Stimulated activated naive CD8-positive, alpha-beta T cell treated with anti-CD3 and anti-CD28 coated beads, Interleukin-15, Interleukin-2, amounts not matched to agents 100 U/mL and 50 U/mL, for 24 hours (primary cell): ENCODE measurements at regions not wholly inside any gene's neighbourhood (a gene's known extent, or its start where the extent isn't known, plus 50 kb on each side); places are given as distances from the start of the nearest gene placed in this dataset.

Source experiments
- ATAC-seq: fragments of 150-1000 bp; cut with Tn5 transposase; one replicate; pipeline ENCODE4 v1.10.0; 2021
- DNase-seq: peaks from one replicate; pipeline ENCODE4 v3.0.0; 2021

DNA sequence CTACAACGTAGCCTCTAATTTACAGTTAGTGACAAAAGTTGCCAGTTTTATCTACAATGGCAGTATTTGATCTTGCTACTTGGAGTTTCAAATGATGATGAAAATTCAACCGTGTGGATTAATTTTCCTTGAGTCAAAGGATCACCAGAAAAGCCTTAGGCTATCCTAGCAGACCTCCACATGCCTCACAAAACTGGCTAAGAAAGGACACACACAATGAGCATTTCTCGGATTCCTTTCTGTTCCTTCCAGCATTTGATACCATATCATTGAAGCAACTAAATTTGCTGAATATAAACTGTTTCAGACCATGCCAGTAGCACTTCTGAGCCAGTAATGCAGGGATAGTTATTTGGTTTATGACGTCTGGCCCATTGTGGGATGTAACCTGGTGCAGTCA lies 587.4 kb upstream of the MDFIC2 start:
- no peak for DNase-seq
- no peak for ATAC-seq

DNA sequence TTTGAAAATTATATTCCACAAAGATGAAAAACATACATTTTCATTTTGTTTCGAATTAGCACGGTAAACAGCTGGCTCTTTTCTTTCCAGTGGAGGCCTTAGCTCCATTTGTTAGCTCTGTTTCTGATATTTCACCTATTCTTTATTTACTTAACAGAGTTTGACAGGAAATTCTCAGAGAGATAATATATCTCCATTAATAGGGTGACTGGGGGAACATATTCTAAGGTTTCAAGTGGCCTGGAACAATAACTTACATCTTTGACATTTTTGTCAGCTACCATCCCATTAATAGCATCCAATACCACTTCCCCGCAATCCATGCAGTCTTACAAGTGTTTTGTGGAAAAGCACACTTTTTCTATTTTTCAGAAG lies 577.6 kb upstream of the MDFIC2 start:
- no peak for ATAC-seq

GRCh38 chr3:70889162-70890019 lies 577.0 kb upstream of the MDFIC2 start:
- no peak for ATAC-seq

More for the DNA sequence above, 577.6 kb upstream of the MDFIC2 start:
- no peak for DNase-seq

DNA sequence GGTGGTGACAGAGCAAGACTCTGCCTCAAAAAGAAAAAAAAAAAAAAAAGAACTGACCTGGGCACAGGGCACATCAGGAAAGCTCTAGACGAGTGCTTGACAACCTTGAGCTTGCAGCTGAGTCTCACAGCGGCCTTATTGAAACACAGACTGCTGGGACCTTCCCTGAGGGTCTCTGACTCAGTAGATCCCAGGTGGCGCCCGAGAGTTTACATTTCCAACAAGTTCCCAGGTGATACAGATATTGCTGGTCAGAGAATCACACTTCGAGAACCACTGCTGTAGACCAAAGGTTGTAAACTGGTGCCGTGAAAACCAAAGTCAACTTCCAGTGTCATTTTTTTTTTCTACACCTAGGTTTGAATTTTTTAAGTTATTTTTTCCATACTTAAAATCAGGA lies 573.2 kb upstream of the MDFIC2 start:
- DNase-seq: no peak
- ATAC-seq: no peak

More at GRCh38 chr3:70889162-70890019, 577.0 kb upstream of the MDFIC2 start:
- DNase-seq: no peak

DNA sequence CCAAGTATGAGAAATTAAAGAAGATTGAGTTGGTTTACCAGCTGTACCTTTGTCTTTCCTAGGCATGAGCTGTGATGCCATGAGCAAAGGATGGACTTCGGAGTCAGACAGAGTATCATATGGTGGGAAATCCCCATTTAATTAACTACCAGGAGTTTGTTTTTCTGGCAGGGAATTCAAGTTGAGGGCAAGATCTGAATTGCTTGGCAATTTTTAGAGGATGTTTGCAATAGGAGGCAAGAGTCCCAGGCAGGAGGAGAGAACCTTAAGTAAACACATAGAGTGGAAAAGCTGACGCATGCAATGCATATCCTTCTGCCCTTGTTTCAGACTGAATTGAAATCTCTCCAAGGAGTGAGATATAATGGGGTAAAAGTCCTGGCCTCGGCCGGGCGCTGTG lies 569.7 kb upstream of the MDFIC2 start:
- no peak for ATAC-seq
- DNase-seq: no peak

GRCh38 chr3:70880421-70880820 lies 568.0 kb upstream of the MDFIC2 start:
- ATAC-seq: no peak
- DNase-seq: no peak

GRCh38 chr3:70876154-70876553 lies 563.7 kb upstream of the MDFIC2 start:
- DNase-seq (no peak), ATAC-seq (no peak)

GRCh38 chr3:70874196-70874595 lies 561.8 kb upstream of the MDFIC2 start:
- DNase-seq (no peak), ATAC-seq (no peak)

DNA sequence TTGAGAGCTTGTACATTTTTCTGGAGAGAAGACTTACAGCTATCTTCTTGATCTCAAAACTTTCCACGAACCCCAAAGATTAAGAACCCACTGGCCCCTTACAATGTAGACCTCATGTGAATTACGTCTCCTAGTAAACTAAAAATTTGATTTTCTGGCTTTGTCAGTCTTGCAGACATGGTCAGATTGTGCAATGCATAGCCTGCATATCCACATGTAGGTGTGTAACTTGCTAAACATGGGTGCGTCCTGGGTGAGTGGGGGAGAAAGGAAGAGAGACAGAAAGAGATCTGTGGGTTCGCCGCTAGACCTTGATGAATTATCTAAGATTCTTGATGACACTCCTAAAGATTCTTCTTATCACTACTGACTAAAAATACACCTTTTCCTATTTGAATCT lies 561.2 kb upstream of the MDFIC2 start:
- DNase-seq (no peak), ATAC-seq (no peak)

DNA sequence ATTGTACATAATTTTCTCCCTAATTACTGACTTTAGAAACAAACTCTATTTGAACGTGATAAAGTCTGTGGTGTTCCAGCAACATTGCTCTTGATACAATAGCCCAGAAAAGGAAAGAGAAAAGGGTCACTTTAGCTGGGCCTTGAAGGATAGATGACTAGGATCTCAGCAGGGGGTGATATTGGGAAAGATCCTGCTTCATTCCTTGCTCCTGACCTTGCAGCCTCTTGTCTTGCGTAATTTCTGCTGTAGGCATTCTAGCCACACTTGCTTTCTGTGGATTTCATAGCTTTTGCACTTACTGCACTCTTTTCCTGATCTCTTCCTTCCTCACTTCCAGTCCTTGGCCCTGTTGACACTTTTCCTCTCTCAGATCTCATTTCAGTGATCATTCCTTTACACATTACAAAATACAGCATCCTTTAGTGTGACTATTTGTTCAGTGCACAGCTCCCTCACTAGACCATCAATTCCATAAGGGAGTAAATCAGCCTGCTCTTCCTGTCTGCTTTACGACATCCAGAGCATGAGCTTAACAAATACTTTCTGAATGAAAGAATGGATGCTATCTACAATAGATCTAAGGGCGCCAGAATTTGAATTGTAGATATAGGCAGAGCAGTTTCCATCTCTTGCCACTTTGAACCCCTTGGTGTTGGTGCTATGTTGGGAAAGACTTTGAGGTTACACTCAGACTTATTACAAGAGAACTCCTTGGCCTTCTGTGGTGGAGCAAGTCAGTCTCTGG lies 559.6 kb upstream of the MDFIC2 start:
- ATAC-seq (no peak), DNase-seq (no peak)

DNA sequence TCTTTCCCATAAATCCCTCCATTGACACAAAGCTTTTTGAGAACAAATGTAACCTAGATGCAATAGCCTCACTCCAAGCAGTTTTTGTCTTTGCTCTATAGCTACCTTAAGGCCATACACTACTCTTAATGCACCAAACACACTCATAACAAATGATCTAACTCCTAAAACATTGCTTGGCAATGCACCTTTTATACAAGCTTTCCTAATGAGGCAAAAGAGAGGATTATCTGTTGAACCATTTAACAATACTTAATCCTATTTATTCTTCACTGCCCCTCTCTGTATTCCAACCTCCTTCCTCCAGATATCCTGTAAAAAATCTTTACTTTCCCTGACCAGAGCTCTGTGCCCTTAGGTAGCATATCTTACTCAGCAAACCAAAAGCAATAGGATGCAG lies 558.1 kb upstream of the MDFIC2 start:
- no peak for ATAC-seq
- no peak for DNase-seq

GRCh38 chr3:70868561-70868960 lies 556.1 kb upstream of the MDFIC2 start:
- DNase-seq: no peak
- no peak for ATAC-seq

DNA sequence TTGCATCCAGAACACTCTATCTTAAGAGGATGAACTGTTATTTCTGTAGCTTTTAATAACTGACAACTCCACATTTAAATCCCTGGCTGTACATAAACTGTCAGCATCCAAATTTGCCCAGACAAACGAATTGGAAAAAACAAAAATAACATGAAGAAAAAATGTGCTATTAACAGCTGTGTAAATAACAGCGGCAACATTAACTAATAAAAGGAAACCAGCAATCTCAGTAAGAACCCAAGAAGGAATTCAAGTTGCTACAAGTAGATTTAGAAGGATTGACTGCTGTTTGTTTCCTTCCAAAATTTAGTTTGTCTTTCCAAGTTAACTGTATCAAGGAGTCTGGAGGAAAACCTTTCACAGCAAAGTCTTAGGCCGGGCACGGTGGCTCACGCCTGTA lies 550.6 kb upstream of the MDFIC2 start:
- ATAC-seq (no peak), DNase-seq (no peak)

DNA sequence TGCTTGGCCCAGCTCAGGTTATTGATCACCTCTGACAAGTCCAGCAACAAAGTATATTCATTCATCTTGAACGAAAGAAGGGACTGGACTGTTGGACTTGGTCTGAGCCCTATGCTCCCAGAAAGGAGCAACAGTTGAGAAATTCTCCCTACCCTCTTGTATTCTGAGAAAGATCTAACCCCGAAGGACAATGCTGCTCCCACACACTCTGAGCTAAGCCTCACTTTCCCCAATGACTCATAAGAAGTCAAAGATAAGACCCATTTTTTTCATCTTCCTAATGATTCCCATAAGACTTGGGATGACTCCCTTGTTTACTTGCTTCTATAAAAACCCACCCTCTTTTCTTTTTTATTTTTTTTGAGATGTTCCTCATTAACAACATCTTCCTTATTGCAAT lies 549.4 kb upstream of the MDFIC2 start:
- ATAC-seq (no peak), DNase-seq (no peak)

- ATAC-seq (no peak), DNase-seq (no peak)
These were observed 548.8 kb upstream of the MDFIC2 start for GRCh38 chr3:70861234-70861633.

GRCh38 chr3:70857916-70858315 lies 545.5 kb upstream of the MDFIC2 start:
- ATAC-seq: no peak
- no peak for DNase-seq

GRCh38 chr3:70856414-70857162 lies 544.1 kb upstream of the MDFIC2 start:
- DNase-seq: no peak

GRCh38 chr3:70855149-70855548 lies 542.7 kb upstream of the MDFIC2 start:
- DNase-seq (no peak), ATAC-seq (no peak)

More at GRCh38 chr3:70856414-70857162, 544.1 kb upstream of the MDFIC2 start:
- ATAC-seq: peak; percentile 90

GRCh38 chr3:70854108-70854507 lies 541.7 kb upstream of the MDFIC2 start:
- no peak for ATAC-seq
- DNase-seq: no peak

DNA sequence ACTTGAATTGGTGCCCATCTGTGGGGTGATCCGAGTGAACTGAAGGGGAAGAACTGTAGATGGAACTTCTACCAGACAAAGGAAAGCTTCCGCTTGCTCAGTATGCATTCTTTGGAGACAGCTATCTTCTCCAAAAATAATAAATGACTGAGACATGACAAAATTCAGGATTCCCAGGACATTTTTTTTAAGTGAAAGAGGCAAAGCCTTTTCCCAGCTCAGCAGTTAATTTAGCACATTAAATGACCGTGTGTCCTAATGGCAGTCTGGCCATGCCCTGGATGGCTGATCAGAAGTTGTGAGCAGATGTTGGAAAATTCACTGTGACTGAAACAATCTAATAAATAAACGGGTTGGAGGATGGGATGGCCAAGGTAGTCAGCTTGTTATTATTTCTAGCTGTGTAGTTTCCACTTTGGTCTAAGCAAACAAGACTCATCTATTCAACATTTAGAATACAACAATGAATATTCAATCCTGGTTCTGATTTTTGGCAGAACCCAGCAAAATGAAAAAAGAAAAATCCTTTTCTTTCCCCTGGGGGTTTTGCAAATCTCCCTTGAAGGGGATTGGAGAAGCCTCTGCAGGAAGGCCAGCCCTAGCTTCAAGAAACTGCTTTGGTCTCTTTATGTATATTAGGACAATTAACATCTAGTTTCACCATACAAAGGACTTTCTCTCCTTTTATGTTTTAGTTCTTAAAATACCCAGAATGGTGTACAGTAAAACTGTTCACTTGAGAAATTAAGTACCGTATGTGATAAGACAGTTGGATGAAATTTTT lies 540.9 kb upstream of the MDFIC2 start:
- no peak for DNase-seq
- ATAC-seq: no peak

- DNase-seq (no peak), ATAC-seq (no peak)
These were observed 537.7 kb upstream of the MDFIC2 start for GRCh38 chr3:70849911-70850699.
